ENCODE measurements at regions not wholly inside any gene's neighbourhood (a gene's known extent, or its start where the extent isn't known, plus 50 kb on each side); places are given as distances from the start of the nearest gene placed in this dataset.

DNA sequence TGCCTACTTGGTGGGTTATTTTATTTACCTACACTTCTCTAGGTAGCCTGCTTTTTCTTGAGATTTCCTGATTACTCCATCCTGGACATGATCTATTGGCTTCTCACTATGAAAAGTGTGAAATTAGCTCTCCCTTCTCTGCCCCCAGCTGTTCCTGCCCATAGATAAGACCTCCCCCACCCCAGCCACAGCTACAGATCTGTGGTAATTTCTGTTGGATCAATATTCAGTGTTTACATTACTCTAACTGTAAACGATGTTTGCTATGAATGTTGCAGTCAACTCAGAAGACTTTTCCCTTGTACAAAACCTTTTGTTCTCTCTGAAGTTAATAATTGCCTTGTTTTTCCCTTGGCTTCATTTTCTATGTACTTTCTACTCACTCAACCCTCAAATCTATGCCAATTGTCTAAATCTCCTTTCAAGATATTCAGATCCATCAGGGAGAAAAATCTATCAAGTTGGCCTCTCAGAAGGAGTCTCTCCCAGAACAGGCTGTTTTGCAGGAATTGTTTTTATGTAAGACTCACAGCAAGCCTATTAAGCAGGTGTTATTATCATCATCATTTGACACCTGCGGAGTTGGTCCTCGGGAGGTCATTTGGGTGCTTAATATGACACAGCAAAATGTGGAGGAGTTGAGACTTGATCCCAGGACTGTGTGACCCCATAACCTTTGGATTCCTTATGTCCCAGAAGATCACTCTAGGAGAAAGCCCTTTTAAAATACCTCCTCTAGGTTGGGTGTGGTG lies 227.4 kb downstream of the SUDS3 start:
- Histone ChIP-seq H3K4me3 (ENCODE audit: low read length) (no peak overlapping the region), H3K9ac (ENCODE audit: low read length) (no peak overlapping the region), H3K79me2 (replicated peaks; ENCODE audit: insufficient read depth, low read length) (no peaks in the 10 kb centered on the region), H3K27ac (ENCODE audit: low read length) (no peak overlapping the region), H3K4me2 (ENCODE audit: low read length) (no peak overlapping the region), H3K9me3 (ENCODE audit: low read length) (no peaks in the 10 kb centered on the region), H2AFZ (ENCODE audit: low read depth, low read length) (no peak overlapping the region), H3F3A (ENCODE audit: insufficient read depth, low read length, poor library complexity, severe bottlenecking) (no peaks in the 10 kb centered on the region), H4K20me1 (ENCODE audit: insufficient read depth) (no peaks in the 10 kb centered on the region), H3K36me3 (ENCODE audit: insufficient read depth, low read length) (no peaks in the 10 kb centered on the region), H3K27me3 (ENCODE audit: insufficient read depth, low read depth, low read length) (no peaks in the 10 kb centered on the region), H3K9me2 (ENCODE audit: insufficient read depth, low read length) (no peaks in the 10 kb centered on the region)
- TF ChIP-seq EZH2 (IDR thresholded peaks at IDR 0.05; ENCODE audit: borderline replicate concordance, insufficient read depth, low read length, poor library complexity, severe bottlenecking) (no peak), EP300 (conservative IDR thresholded peaks at IDR 0.05; ENCODE audit: poor library complexity, severe bottlenecking) (no peak), RAD21 (conservative IDR thresholded peaks at IDR 0.05) (no peak), MXI1 (conservative IDR thresholded peaks at IDR 0.05; ENCODE audit: poor library complexity, severe bottlenecking) (no peak), POLR2AphosphoS5 (IDR thresholded peaks at IDR 0.05) (no peak)
- TF ChIP-seq, protein P1, sequence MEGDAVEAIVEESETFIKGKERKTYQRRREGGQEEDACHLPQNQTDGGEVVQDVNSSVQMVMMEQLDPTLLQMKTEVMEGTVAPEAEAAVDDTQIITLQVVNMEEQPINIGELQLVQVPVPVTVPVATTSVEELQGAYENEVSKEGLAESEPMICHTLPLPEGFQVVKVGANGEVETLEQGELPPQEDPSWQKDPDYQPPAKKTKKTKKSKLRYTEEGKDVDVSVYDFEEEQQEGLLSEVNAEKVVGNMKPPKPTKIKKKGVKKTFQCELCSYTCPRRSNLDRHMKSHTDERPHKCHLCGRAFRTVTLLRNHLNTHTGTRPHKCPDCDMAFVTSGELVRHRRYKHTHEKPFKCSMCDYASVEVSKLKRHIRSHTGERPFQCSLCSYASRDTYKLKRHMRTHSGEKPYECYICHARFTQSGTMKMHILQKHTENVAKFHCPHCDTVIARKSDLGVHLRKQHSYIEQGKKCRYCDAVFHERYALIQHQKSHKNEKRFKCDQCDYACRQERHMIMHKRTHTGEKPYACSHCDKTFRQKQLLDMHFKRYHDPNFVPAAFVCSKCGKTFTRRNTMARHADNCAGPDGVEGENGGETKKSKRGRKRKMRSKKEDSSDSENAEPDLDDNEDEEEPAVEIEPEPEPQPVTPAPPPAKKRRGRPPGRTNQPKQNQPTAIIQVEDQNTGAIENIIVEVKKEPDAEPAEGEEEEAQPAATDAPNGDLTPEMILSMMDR (IDR thresholded peaks at IDR 0.05; ENCODE audit: poor library complexity, severe bottlenecking) = no peak

DNA sequence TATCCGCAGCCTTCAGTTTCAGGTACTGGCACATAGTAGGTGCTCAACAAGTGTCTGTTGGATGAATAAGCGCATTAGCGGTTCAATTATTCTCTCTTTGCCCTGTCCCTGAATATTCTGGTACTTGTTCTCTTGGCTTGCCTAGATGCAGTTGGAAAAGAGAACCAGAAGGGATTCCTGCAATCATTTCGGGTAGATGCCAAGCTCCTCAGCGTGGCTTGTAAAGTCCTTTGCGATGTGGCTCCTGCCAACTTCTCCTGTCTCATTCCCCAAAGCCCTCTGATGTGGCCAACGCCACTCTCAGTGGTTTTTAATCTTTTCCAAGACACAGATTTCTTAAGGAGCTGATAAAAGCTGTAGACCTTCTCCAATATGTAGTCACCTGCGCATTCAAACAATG lies 230.3 kb downstream of the SUDS3 start:
- no peak for TF ChIP-seq TAF1 (IDR thresholded peaks at IDR 0.05; ENCODE audit: low read depth)
- TF ChIP-seq MXI1 (conservative IDR thresholded peaks at IDR 0.05; ENCODE audit: poor library complexity, severe bottlenecking) = no peak
- TF ChIP-seq EP300 (conservative IDR thresholded peaks at IDR 0.05; ENCODE audit: poor library complexity, severe bottlenecking) = no peak
- no peak for TF ChIP-seq POLR2AphosphoS5 (IDR thresholded peaks at IDR 0.05)
- TF ChIP-seq, protein P2, sequence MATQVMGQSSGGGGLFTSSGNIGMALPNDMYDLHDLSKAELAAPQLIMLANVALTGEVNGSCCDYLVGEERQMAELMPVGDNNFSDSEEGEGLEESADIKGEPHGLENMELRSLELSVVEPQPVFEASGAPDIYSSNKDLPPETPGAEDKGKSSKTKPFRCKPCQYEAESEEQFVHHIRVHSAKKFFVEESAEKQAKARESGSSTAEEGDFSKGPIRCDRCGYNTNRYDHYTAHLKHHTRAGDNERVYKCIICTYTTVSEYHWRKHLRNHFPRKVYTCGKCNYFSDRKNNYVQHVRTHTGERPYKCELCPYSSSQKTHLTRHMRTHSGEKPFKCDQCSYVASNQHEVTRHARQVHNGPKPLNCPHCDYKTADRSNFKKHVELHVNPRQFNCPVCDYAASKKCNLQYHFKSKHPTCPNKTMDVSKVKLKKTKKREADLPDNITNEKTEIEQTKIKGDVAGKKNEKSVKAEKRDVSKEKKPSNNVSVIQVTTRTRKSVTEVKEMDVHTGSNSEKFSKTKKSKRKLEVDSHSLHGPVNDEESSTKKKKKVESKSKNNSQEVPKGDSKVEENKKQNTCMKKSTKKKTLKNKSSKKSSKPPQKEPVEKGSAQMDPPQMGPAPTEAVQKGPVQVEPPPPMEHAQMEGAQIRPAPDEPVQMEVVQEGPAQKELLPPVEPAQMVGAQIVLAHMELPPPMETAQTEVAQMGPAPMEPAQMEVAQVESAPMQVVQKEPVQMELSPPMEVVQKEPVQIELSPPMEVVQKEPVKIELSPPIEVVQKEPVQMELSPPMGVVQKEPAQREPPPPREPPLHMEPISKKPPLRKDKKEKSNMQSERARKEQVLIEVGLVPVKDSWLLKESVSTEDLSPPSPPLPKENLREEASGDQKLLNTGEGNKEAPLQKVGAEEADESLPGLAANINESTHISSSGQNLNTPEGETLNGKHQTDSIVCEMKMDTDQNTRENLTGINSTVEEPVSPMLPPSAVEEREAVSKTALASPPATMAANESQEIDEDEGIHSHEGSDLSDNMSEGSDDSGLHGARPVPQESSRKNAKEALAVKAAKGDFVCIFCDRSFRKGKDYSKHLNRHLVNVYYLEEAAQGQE (IDR thresholded peaks at IDR 0.05; ENCODE audit: borderline replicate concordance) = no peak
- TF ChIP-seq SMC3 (conservative IDR thresholded peaks at IDR 0.05; ENCODE audit: poor library complexity) = no peak
- no peak for TF ChIP-seq RAD21 (conservative IDR thresholded peaks at IDR 0.05)
- TF ChIP-seq EZH2 (IDR thresholded peaks at IDR 0.05; ENCODE audit: borderline replicate concordance, insufficient read depth, low read length, poor library complexity, severe bottlenecking) = no peak
- TF ChIP-seq, protein P1 (IDR thresholded peaks at IDR 0.05; ENCODE audit: poor library complexity, severe bottlenecking) = no peak
- H3K9ac ChIP-seq (ENCODE audit: low read length) = no peak overlapping the region
- no peaks in the 10 kb centered on the region for H3K27me3 ChIP-seq (ENCODE audit: insufficient read depth, low read depth, low read length)
- H3K9me2 ChIP-seq (ENCODE audit: insufficient read depth, low read length) = no peaks in the 10 kb centered on the region
- no peak overlapping the region for H3K4me3 ChIP-seq (ENCODE audit: low read length)
- H3K79me2 ChIP-seq (replicated peaks; ENCODE audit: insufficient read depth, low read length) = no peaks in the 10 kb centered on the region
- H3K4me2 ChIP-seq (ENCODE audit: low read length) = no peak overlapping the region
- no peaks in the 10 kb centered on the region for H4K20me1 ChIP-seq (ENCODE audit: insufficient read depth)
- no peaks in the 10 kb centered on the region for H3K36me3 ChIP-seq (ENCODE audit: insufficient read depth, low read length)
- H3K27ac ChIP-seq (ENCODE audit: low read length) = no peak overlapping the region
- H2AFZ ChIP-seq (ENCODE audit: low read depth, low read length) = no peak overlapping the region
- no peaks in the 10 kb centered on the region for H3F3A ChIP-seq (ENCODE audit: insufficient read depth, low read length, poor library complexity, severe bottlenecking)
- no peaks in the 10 kb centered on the region for H3K9me3 ChIP-seq (ENCODE audit: low read length)
